ENCODE measurements at regions not wholly inside any gene's neighbourhood (a gene's known extent, or its start where the extent isn't known, plus 50 kb on each side); places are given as distances from the start of the nearest gene placed in this dataset.

GRCh38 chr15:100810831-100811230, 68.8 kb upstream of the ALDH1A3 start:
- no peak for FAIRE-seq

GRCh38 chr15:100812802-100813201, 66.8 kb upstream of the ALDH1A3 start:
- DNase-seq (ENCODE audit: low spot score) = no peak
- FAIRE-seq = no peak

More at GRCh38 chr15:100810831-100811230, 68.8 kb upstream of the ALDH1A3 start:
- DNase-seq (ENCODE audit: low spot score) = no peak

GRCh38 chr15:100818927-100819326, 60.7 kb upstream of the ALDH1A3 start:
- DNase-seq (ENCODE audit: low spot score) (no peak), FAIRE-seq (no peak)

- FAIRE-seq (no peak), DNase-seq (ENCODE audit: low spot score) (no peak)
These were observed 59.1 kb upstream of the ALDH1A3 start for GRCh38 chr15:100820528-100820927.

- no peak for FAIRE-seq
These were observed 58.3 kb upstream of the ALDH1A3 start for GRCh38 chr15:100821327-100821726.

GRCh38 chr15:100824211-100824610, 55.4 kb upstream of the ALDH1A3 start:
- no peak for FAIRE-seq
- DNase-seq (ENCODE audit: low spot score) = no peak

More at GRCh38 chr15:100821327-100821726, 58.3 kb upstream of the ALDH1A3 start:
- DNase-seq (ENCODE audit: low spot score) = no peak

- DNase-seq (ENCODE audit: low spot score) (no peak), FAIRE-seq (no peak)
These were observed 50.2 kb upstream of the ALDH1A3 start for GRCh38 chr15:100829457-100829856.

Measured in RCC 7860 (cell line).